ENCODE measurements at regions not wholly inside any gene's neighbourhood (a gene's known extent, or its start where the extent isn't known, plus 50 kb on each side); places are given as distances from the start of the nearest gene placed in this dataset.

GRCh38 chr1:58933599-58933926 is 149.7 kb upstream of the JUN start (continued):
- TF ChIP-seq CHD7 (IDR thresholded peaks at IDR 0.05; ENCODE audit: insufficient replicate concordance, low read length) = no peak
- TF ChIP-seq FOSL1 (IDR thresholded peaks at IDR 0.05; ENCODE audit: insufficient read depth, low read depth, low read length) = no peak
- no peak for TF ChIP-seq USF2 (IDR thresholded peaks at IDR 0.05; ENCODE audit: low read length)
- TF ChIP-seq SIRT6 (IDR thresholded peaks at IDR 0.05; ENCODE audit: low read length) = no peak
- no peak for TF ChIP-seq SIX5 (IDR thresholded peaks at IDR 0.05; ENCODE audit: low read depth, low read length)

Data from H1 (cell line).